HAP-1 (cell line): ENCODE measurements at regions not wholly inside any gene's neighbourhood (a gene's known extent, or its start where the extent isn't known, plus 50 kb on each side); places are given as distances from the start of the nearest gene placed in this dataset.
A peak's percentile ranks its signal among the peaks of the same experiment; 100 is the strongest.
"Not testable (repeated sequence)": the region's sequence is repeated elsewhere in the genome, so short reads cannot be mapped to it uniquely, and the experiment has no call there.

Experiments
- DNase-seq, 2 experiments: peaks; one replicate each; pipeline ENCODE4 v3.0.0-alpha.2; 2016 to 2020; ENCODE audit warnings: low spot score in 2 of 2
- H3K27me3 ChIP-seq: fragments of 250-450 bp; sonication (Bioruptor Pico); 2 replicates; pipeline ENCODE4 v1.5.1; 2020; ENCODE audit warnings: low read depth, mild to moderate bottlenecking, moderate library complexity
- H3K36me3 ChIP-seq: fragments of 250-450 bp; sonication (Bioruptor Pico); replicated peaks from 2 replicates; pipeline ENCODE4 v1.5.1; 2020; ENCODE audit warnings: mild to moderate bottlenecking
- H3K4me1 ChIP-seq: fragments of 250-450 bp; sonication (Bioruptor Pico); 2 replicates; pipeline ENCODE4 v1.5.1; 2020; ENCODE audit warnings: mild to moderate bottlenecking
- H3K4me3 ChIP-seq: fragments of 250-450 bp; sonication (Bioruptor Pico); 2 replicates; pipeline ENCODE4 v1.5.1; 2020; ENCODE audit warnings: mild to moderate bottlenecking, moderate library complexity
- H3K9me3 ChIP-seq: fragments of 250-450 bp; sonication (Bioruptor Pico); 2 replicates; pipeline ENCODE4 v1.5.1; 2020; ENCODE audit warnings: mild to moderate bottlenecking, moderate library complexity
- in situ Hi-C: fragments of 300-500 bp; cut with MboI; formaldehyde crosslinking; loops from 3 replicates; pipeline ENCODE4 v1.14.3; 2020; ENCODE audit warnings: low sequenced_read_pairs, inconsistent platforms, mixed read lengths

GRCh38 chr4:67014592-67014991, 530.7 kb downstream of the CENPC start:
- H3K4me3 ChIP-seq = no peak overlapping the region
- peaks cover 2% of the 10 kb centered on the region; the same call in 1 of the 2 replicates for H3K9me3 ChIP-seq
- H3K4me1 ChIP-seq = no peaks in the 10 kb centered on the region
- H3K36me3 ChIP-seq = no peaks in the 10 kb centered on the region
- in situ Hi-C loops = no loop called here
- no peaks in the 10 kb centered on the region for H3K27me3 ChIP-seq
- DNase-seq = no peak

- no peak for DNase-seq
- in situ Hi-C loops = no loop called here
- H3K36me3 ChIP-seq = no peaks in the 10 kb centered on the region
- H3K4me3 ChIP-seq = no peak overlapping the region
- H3K9me3 ChIP-seq = no peaks in the 10 kb centered on the region; the same call in 1 of the 2 replicates
- no peaks in the 10 kb centered on the region for H3K4me1 ChIP-seq
- H3K27me3 ChIP-seq = no peaks in the 10 kb centered on the region
Measured at GRCh38 chr4:67006791-67007190, 538.5 kb downstream of the CENPC start.

- in situ Hi-C loops = no loop called here
- no peaks in the 10 kb centered on the region for H3K27me3 ChIP-seq
Measured at GRCh38 chr4:66991521-66991920, 553.8 kb downstream of the CENPC start.

GRCh38 chr4:66974665-66975064, 570.6 kb downstream of the CENPC start:
- DNase-seq = no peak
- Histone ChIP-seq H3K4me1 (peaks cover 4% of the 10 kb centered on the region; the same call in 1 of the 2 replicates), H3K4me3 (no peak overlapping the region), H3K27me3 (no peaks in the 10 kb centered on the region), H3K36me3 (no peaks in the 10 kb centered on the region), H3K9me3 (no peaks in the 10 kb centered on the region)
- in situ Hi-C loops = no loop called here

More at GRCh38 chr4:66991521-66991920, 553.8 kb downstream of the CENPC start:
- Histone ChIP-seq H3K9me3 (no peaks in the 10 kb centered on the region), H3K4me1 (no peaks in the 10 kb centered on the region), H3K4me3 (no peak overlapping the region), H3K36me3 (no peaks in the 10 kb centered on the region)
- peak in 1 of 2 experiments; percentile 29 for DNase-seq

- Histone ChIP-seq H3K36me3 (no peaks in the 10 kb centered on the region), H3K9me3 (no peaks in the 10 kb centered on the region), H3K4me1 (peaks cover 4% of the 10 kb centered on the region; the same call in 1 of the 2 replicates), H3K27me3 (no peaks in the 10 kb centered on the region), H3K4me3 (no peak overlapping the region)
- in situ Hi-C loops = no loop called here
- DNase-seq = no peak
Measured at GRCh38 chr4:66972087-66972486, 573.2 kb downstream of the CENPC start.

GRCh38 chr4:66964467-66964866, 580.8 kb downstream of the CENPC start:
- peaks cover 12% of the 10 kb centered on the region for H3K4me1 ChIP-seq
- H3K4me3 ChIP-seq = no peak overlapping the region
- in situ Hi-C loops = no loop called here
- DNase-seq = no peak
- no peaks in the 10 kb centered on the region for H3K27me3 ChIP-seq
- no peaks in the 10 kb centered on the region for H3K9me3 ChIP-seq
- H3K36me3 ChIP-seq = no peaks in the 10 kb centered on the region

- in situ Hi-C loops = no loop called here
- no peak for DNase-seq
- H3K27me3 ChIP-seq = no peaks in the 10 kb centered on the region
- H3K4me1 ChIP-seq = peaks cover 12% of the 10 kb centered on the region
- H3K4me3 ChIP-seq = no peak overlapping the region
- no peaks in the 10 kb centered on the region for H3K9me3 ChIP-seq
- no peaks in the 10 kb centered on the region for H3K36me3 ChIP-seq
Measured at GRCh38 chr4:66963084-66963483, 582.2 kb downstream of the CENPC start.

GRCh38 chr4:66959207-66959606, 586.1 kb downstream of the CENPC start:
- in situ Hi-C loops = no loop called here
- no peaks in the 10 kb centered on the region for H3K36me3 ChIP-seq
- DNase-seq = no peak
- H3K4me1 ChIP-seq = no peaks in the 10 kb centered on the region
- no peaks in the 10 kb centered on the region for H3K9me3 ChIP-seq
- no peak overlapping the region for H3K4me3 ChIP-seq
- H3K27me3 ChIP-seq = no peaks in the 10 kb centered on the region

GRCh38 chr4:66956852-66957251, 588.5 kb downstream of the CENPC start:
- Histone ChIP-seq H3K4me3 (no peak overlapping the region), H3K27me3 (no peaks in the 10 kb centered on the region), H3K36me3 (no peaks in the 10 kb centered on the region), H3K9me3 (no peaks in the 10 kb centered on the region), H3K4me1 (no peaks in the 10 kb centered on the region)
- in situ Hi-C loops = no loop called here
- DNase-seq = no peak

- H3K4me3 ChIP-seq = no peak overlapping the region
- no peak for DNase-seq
- in situ Hi-C loops = no loop called here
- no peaks in the 10 kb centered on the region for H3K9me3 ChIP-seq
- no peaks in the 10 kb centered on the region for H3K4me1 ChIP-seq
- no peaks in the 10 kb centered on the region for H3K27me3 ChIP-seq
- no peaks in the 10 kb centered on the region for H3K36me3 ChIP-seq
Measured at GRCh38 chr4:66956426-66956825, 588.9 kb downstream of the CENPC start.

- in situ Hi-C loops = no loop called here
- Histone ChIP-seq H3K4me1 (no peaks in the 10 kb centered on the region), H3K9me3 (no peaks in the 10 kb centered on the region), H3K4me3 (no peak overlapping the region), H3K27me3 (no peaks in the 10 kb centered on the region), H3K36me3 (no peaks in the 10 kb centered on the region)
- no peak for DNase-seq
Measured at GRCh38 chr4:66955784-66956183, 589.5 kb downstream of the CENPC start.

GRCh38 chr4:66949419-66949818, 595.9 kb downstream of the CENPC start:
- Histone ChIP-seq H3K4me1 (no peaks in the 10 kb centered on the region), H3K36me3 (no peaks in the 10 kb centered on the region), H3K4me3 (no peak overlapping the region), H3K27me3 (no peaks in the 10 kb centered on the region), H3K9me3 (no peaks in the 10 kb centered on the region)
- in situ Hi-C loops = no loop called here
- DNase-seq = no peak

GRCh38 chr4:66946761-66947160, 598.5 kb downstream of the CENPC start:
- no peaks in the 10 kb centered on the region for H3K9me3 ChIP-seq
- H3K4me1 ChIP-seq = no peaks in the 10 kb centered on the region
- no peak for DNase-seq
- no peaks in the 10 kb centered on the region for H3K36me3 ChIP-seq
- no peak overlapping the region for H3K4me3 ChIP-seq
- in situ Hi-C loops = no loop called here
- no peaks in the 10 kb centered on the region for H3K27me3 ChIP-seq

- Histone ChIP-seq H3K9me3 (no peaks in the 10 kb centered on the region), H3K27me3 (no peaks in the 10 kb centered on the region), H3K36me3 (no peaks in the 10 kb centered on the region), H3K4me3 (no peak overlapping the region), H3K4me1 (no peaks in the 10 kb centered on the region)
- no peak for DNase-seq
- in situ Hi-C loops = no loop called here
Measured at GRCh38 chr4:66943112-66943511, 602.2 kb downstream of the CENPC start.

- H3K4me3 ChIP-seq, DNase-seq, H3K27me3 ChIP-seq, in situ Hi-C loops, H3K9me3 ChIP-seq, H3K36me3 ChIP-seq, H3K4me1 ChIP-seq: not testable (repeated sequence)
Measured at GRCh38 chr4:66931981-66932380, 613.3 kb downstream of the CENPC start.
